ENCODE measurements at regions not wholly inside any gene's neighbourhood (a gene's known extent, or its start where the extent isn't known, plus 50 kb on each side); places are given as distances from the start of the nearest gene placed in this dataset.

DNA sequence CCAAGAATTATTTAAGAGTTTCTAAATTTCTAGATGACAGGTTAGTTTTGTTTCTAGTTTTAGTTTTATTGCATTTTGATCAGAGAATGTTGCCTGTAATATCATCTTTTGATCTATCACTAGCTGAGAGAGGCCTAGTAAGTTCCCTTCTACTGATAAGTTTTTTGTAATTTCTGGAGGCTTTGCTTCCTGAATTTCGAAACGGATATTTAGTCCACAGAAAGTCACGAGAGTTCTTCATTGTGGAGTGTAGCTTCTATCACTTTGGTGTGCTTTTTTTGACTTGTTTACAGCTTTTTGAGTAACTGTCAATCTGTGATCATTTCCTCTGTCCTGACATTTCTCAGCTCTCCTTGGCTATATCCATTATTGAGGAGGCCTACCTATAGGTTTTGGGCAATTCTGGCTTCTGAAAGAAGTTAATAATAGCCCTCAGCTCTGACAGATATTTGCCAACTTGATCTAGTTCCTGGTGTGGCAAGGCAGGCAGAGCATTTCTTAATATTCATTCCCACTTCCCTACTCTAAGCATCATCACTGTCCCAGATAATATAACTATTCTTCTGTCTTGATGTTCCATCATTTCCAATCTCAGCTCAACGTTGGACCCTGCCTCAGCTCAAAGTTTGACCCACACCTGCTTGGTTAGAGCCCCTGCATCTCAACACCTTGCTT is 171.3 kb downstream of the BLID start:
- in situ Hi-C loops (cut with MboI; ENCODE audit: low pct_unique_long_range_greater_than_20kb, low sequenced_read_pairs, unreplicated experiment), result no loop called here
- no peak for DNase-seq (ENCODE audit: low spot score)
- TF ChIP-seq, protein P1, sequence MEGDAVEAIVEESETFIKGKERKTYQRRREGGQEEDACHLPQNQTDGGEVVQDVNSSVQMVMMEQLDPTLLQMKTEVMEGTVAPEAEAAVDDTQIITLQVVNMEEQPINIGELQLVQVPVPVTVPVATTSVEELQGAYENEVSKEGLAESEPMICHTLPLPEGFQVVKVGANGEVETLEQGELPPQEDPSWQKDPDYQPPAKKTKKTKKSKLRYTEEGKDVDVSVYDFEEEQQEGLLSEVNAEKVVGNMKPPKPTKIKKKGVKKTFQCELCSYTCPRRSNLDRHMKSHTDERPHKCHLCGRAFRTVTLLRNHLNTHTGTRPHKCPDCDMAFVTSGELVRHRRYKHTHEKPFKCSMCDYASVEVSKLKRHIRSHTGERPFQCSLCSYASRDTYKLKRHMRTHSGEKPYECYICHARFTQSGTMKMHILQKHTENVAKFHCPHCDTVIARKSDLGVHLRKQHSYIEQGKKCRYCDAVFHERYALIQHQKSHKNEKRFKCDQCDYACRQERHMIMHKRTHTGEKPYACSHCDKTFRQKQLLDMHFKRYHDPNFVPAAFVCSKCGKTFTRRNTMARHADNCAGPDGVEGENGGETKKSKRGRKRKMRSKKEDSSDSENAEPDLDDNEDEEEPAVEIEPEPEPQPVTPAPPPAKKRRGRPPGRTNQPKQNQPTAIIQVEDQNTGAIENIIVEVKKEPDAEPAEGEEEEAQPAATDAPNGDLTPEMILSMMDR (IDR thresholded peaks at IDR 0.05; ENCODE audit: extremely low read depth, insufficient read depth, missing control alignments), result no peak

DNA sequence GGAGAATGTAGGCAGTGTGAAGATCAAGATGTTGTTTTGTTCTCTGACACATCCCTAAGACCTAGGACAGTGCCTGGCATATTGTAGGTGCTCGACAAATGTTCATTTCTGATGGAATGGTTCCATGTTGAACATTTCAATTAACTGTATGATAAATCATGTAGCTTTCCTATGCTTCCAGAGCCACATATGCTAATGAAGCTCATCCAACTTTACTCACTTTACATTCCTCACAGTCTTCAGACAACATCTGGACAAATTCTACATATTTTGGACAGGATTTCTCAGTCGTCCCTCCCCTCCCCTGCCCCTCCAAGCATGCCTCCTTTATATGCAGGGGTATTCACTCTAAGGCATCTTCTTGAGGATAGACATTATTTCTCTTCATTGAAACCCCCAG is 177.9 kb downstream of the BLID start:
- TF ChIP-seq, protein P1 (IDR thresholded peaks at IDR 0.05; ENCODE audit: extremely low read depth, insufficient read depth, missing control alignments), result no peak
- in situ Hi-C loops (cut with MboI; ENCODE audit: low pct_unique_long_range_greater_than_20kb, low sequenced_read_pairs, unreplicated experiment), result no loop called here
- DNase-seq (ENCODE audit: low spot score), result no peak

DNA sequence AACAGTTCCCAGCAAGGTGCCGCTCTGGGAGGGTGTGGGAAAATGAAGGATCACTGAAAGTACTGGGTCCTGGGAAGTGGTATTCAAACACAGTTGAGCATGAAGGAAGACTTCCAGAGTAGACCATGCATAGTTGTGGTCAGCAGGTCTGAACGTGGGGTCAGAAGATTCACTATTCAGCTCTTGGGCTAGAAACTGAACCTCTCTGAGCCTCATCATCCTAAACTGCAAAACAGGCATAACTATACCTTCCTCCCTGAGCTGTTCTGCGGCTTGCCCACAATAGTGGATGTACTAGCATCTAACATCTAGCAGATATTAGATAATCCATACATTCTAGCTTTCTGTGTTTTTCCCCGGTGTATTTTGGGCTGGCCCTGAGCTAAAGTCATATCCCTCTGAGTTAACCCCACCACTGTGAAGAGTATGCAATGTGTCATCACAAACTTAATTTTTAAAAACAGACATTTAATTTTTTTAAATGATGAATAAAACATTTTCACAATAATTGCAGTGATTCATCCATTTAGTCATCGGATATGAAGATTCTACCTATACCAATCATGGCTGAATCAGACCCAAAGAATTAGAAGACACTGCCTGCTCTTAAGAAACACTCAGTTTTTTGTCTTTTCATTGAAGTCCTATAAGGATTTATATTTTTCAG is 179.1 kb downstream of the BLID start:
- no peak for DNase-seq (ENCODE audit: low spot score)
- in situ Hi-C loops (cut with MboI; ENCODE audit: low pct_unique_long_range_greater_than_20kb, low sequenced_read_pairs, unreplicated experiment), result no loop called here
- TF ChIP-seq, protein P1 (IDR thresholded peaks at IDR 0.05; ENCODE audit: extremely low read depth, insufficient read depth, missing control alignments), result no peak

- in situ Hi-C loops (cut with MboI; ENCODE audit: low pct_unique_long_range_greater_than_20kb, low sequenced_read_pairs, unreplicated experiment), result no loop called here
- TF ChIP-seq, protein P1 (IDR thresholded peaks at IDR 0.05; ENCODE audit: extremely low read depth, insufficient read depth, missing control alignments), result no peak
- no peak for DNase-seq (ENCODE audit: low spot score)
Observed at GRCh38 chr11:121936370-121936769, 179.6 kb downstream of the BLID start.

GRCh38 chr11:121933694-121934093 is 182.3 kb downstream of the BLID start:
- in situ Hi-C loops (cut with MboI; ENCODE audit: low pct_unique_long_range_greater_than_20kb, low sequenced_read_pairs, unreplicated experiment), result no loop called here
- no peak for DNase-seq (ENCODE audit: low spot score)
- TF ChIP-seq, protein P1 (IDR thresholded peaks at IDR 0.05; ENCODE audit: extremely low read depth, insufficient read depth, missing control alignments), result no peak

DNA sequence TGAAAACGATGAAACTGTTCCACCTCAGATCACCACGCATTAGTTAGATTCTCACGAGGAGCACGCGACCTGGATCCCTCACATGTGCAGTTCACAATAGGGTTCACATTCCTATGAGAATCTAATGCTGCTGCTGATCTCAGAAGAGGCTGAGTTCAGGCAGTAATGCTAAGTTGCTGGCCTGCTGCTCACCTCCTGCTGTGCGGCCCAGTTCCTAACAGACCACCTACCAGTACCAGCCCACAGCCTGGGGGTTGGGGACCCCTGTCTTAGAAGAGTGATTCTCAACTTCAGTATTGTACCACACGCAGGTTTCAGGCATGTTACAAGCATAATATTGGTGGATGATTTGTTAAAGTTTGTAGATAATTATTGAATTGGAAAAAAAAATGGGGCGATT is 182.7 kb downstream of the BLID start:
- TF ChIP-seq, protein P1 (IDR thresholded peaks at IDR 0.05; ENCODE audit: extremely low read depth, insufficient read depth, missing control alignments), result no peak
- in situ Hi-C loops (cut with MboI; ENCODE audit: low pct_unique_long_range_greater_than_20kb, low sequenced_read_pairs, unreplicated experiment), result no loop called here

More for the DNA sequence above, 182.7 kb downstream of the BLID start:
- DNase-seq (ENCODE audit: low spot score), result no peak
